Right lobe of liver (tissue), 4 donors: ENCODE measurements at regions not wholly inside any gene's neighbourhood (a gene's known extent, or its start where the extent isn't known, plus 50 kb on each side); places are given as distances from the start of the nearest gene placed in this dataset.

Experiments
- CTCF ChIP-seq, 4 donors: fragments of 200-600 bp in 3 of 4; fragments of 450-650 bp in 1 of 4; IDR thresholded peaks; one replicate each; pipeline versions ENCODE4 v1.5.1 to v1.8.0; 2016 to 2022; ENCODE audit warnings: antibody characterized with exemption in 4 of 4, mild to moderate bottlenecking in 2 of 4
- POLR2A ChIP-seq: fragments of 450-650 bp; IDR thresholded peaks from one replicate; pipeline ENCODE4 v1.6.1; 2017; ENCODE audit warnings: antibody characterized with exemption, mild to moderate bottlenecking
- donor health status: DM: no; HTN: no; CAD: no.
- donor health status: DM: no; HTN: no; CAD: no.
- donor health status: DM: no; HTN: yes; CAD: no.

DNA sequence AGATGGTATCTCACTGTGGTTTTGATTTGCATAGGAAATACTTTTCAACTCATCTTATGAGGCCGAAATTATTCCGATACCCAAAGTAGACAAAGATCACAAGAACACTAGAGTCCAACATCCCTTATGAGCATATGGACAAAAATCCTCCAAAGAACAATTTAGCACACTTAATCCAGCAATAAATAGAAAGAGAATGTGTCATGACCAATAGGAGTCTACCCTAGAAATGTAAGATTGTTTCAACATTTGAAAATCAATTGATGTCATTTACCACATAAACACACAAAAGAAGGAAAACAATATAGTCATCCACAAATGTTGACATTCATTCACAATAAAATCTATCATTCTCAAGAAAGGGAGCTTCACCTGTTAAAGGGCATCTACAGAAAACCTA, 307.8 kb upstream of the SMIM21 start:
- TF ChIP-seq CTCF (IDR thresholded peaks at IDR 0.05) (no peak), POLR2A (no peak)
